Left hindlimb (tissue), 1 donor: ENCODE measurements at regions not wholly inside any gene's neighbourhood (a gene's known extent, or its start where the extent isn't known, plus 50 kb on each side); places are given as distances from the start of the nearest gene placed in this dataset.

Experiments
- DNase-seq: peaks from one replicate; pipeline ENCODE4 v3.0.0-alpha.2; 2018

GRCh38 chr1:81569761-81570160 is 231.0 kb upstream of the ADGRL2 start:
- DNase-seq, result no peak

- DNase-seq, result no peak
Observed at GRCh38 chr1:81563632-81564031, 237.1 kb upstream of the ADGRL2 start.

DNA sequence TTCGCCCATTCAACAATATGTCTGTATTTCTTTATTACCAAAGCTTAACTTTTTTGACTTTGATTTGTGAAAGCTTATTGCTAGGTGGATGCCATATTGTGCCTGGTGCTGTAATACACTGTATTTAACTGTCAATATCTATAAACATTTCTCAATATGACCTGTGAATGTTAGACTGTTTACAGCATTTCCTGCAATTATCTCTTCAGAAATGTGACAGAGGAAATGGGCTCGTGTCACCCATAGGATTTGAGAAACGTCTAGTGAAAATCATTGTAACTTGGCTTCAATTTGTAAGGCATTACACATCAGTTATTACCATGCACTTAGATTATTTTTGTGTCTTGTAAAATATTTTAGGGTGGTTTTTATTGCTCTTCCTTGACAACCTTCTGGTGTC is 237.8 kb upstream of the ADGRL2 start:
- DNase-seq, result no peak

DNA sequence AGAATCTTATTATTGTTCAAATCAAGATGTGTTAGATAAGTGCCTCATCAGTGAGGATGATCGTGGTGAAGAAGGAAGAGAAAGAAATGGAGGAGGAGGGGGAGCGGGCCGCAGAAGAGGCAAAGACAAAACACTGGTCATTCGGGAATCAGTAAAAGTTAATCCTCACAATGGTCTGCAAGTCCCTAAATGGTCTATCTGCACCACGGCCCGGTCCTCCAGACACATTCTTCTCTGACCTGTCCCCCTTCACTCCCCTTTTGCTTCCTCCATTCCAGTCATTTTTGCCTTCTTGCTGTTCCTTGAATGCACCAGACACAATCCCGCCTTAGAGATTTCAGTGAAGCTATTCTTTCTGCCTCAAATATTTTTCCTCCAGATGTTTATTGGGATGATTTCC is 240.1 kb upstream of the ADGRL2 start:
- DNase-seq, result no peak

- no peak for DNase-seq
Observed at GRCh38 chr1:81559662-81560350, 240.9 kb upstream of the ADGRL2 start.

GRCh38 chr1:81558291-81559076 is 242.2 kb upstream of the ADGRL2 start:
- DNase-seq, result no peak

GRCh38 chr1:81556968-81557367 is 243.8 kb upstream of the ADGRL2 start:
- no peak for DNase-seq

GRCh38 chr1:81554534-81554933 is 246.2 kb upstream of the ADGRL2 start:
- no peak for DNase-seq

- no peak for DNase-seq
Observed at GRCh38 chr1:81554108-81554507, 246.6 kb upstream of the ADGRL2 start.

- DNase-seq, result no peak
Observed at GRCh38 chr1:81553503-81553902, 247.2 kb upstream of the ADGRL2 start.

GRCh38 chr1:81551946-81552345 is 248.8 kb upstream of the ADGRL2 start:
- no peak for DNase-seq

- DNase-seq, result no peak
Observed at GRCh38 chr1:81550753-81551152, 250.0 kb upstream of the ADGRL2 start.

- DNase-seq, result no peak
Observed at GRCh38 chr1:81549588-81550127, 251.1 kb upstream of the ADGRL2 start.

- no peak for DNase-seq
Observed at GRCh38 chr1:81548918-81549587, 251.7 kb upstream of the ADGRL2 start.

- DNase-seq, result no peak
Observed at GRCh38 chr1:81547912-81548303, 252.8 kb upstream of the ADGRL2 start.

GRCh38 chr1:81547261-81547911 is 253.3 kb upstream of the ADGRL2 start:
- no peak for DNase-seq

- DNase-seq, result no peak
Observed at GRCh38 chr1:81545734-81546133, 255.0 kb upstream of the ADGRL2 start.

- DNase-seq, result no peak
Observed at GRCh38 chr1:81543764-81544163, 257.0 kb upstream of the ADGRL2 start.

DNA sequence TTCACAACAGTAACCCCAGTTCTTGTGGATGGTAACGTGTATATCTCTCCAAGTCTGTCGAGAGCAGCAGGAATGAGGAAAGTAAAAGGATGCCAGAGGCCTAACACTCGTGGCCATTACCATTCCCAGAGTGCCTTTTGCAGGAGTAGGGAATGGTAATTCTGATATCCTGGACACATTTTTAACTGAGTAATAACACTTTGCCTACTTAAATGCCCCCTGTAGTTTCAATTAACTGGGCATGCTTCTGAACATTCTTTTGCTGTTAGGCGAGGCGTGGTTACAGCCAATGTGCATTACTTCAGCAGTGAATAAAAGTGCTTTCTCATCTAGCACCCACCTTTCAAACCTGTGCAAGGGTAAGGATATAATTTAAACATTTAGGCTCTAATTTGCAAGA is 258.5 kb upstream of the ADGRL2 start:
- DNase-seq, result no peak

GRCh38 chr1:81540216-81540615 is 260.5 kb upstream of the ADGRL2 start:
- no peak for DNase-seq

- no peak for DNase-seq
Observed at GRCh38 chr1:81529014-81529413, 271.7 kb upstream of the ADGRL2 start.

DNA sequence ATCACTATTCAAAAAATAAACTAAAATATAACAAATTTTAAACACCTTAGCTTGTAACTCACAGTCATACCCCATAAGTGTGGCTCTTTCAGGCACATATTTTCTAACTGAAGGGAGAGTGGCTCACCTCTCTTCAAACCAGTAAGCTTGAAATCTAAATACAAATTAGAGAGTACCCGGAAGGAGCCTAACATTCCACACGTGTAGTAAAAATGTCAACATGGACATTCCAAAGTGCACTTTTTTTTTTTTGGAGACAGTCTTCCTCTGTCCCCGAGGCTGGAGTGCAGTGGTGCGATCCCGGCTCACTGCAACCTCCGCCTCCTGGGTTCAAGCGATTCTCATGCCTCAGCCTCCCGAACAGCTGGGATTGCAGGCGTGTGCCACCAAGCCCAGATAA is 275.6 kb upstream of the ADGRL2 start:
- DNase-seq, result no peak

DNA sequence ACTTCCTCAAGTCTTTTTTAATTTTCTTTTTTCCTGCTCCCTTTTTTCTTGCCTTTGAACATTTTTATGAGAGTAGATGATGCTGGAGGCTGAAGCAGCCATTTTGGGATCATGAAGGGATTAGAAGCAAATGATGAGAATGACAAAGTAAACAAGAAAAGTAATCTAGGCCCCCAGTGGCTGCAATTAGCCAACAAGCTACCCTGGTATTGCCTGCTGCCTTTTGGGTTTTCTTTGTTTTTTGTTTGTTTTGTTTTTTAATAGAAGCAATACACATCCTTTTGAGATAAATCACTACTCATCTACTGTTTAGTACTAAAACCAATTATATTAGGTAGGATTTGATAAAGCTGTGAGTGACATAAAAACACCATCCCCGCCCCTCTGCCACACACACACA is 280.7 kb upstream of the ADGRL2 start:
- DNase-seq, result no peak
